Non-pigmented ciliary epithelial cell (primary cell): ENCODE measurements at regions not wholly inside any gene's neighbourhood (a gene's known extent, or its start where the extent isn't known, plus 50 kb on each side); places are given as distances from the start of the nearest gene placed in this dataset.
"Not testable (repeated sequence)": the region's sequence is repeated elsewhere in the genome, so short reads cannot be mapped to it uniquely, and the experiment has no call there.

Source experiments
- DNase-seq: peaks from one replicate; pipeline ENCODE4 v3.0.0-alpha.2; 2010; ENCODE audit warnings: low read depth

GRCh38 chr10:9510626-9511025, 1456.1 kb downstream of the GATA3 start:
- no peak for DNase-seq

GRCh38 chr10:9515922-9516321, 1461.4 kb downstream of the GATA3 start:
- DNase-seq = no peak

- DNase-seq = no peak
These were observed 1481.3 kb downstream of the GATA3 start for GRCh38 chr10:9535744-9536143.

GRCh38 chr10:9545073-9545472, 1472.6 kb upstream of the CELF2 start:
- DNase-seq = no peak

- no peak for DNase-seq
These were observed 1469.5 kb upstream of the CELF2 start for GRCh38 chr10:9547936-9548904.

- DNase-seq = no peak
These were observed 1466.9 kb upstream of the CELF2 start for GRCh38 chr10:9550810-9551209.

- no peak for DNase-seq
These were observed 1463.4 kb upstream of the CELF2 start for GRCh38 chr10:9554321-9554720.

- no peak for DNase-seq
These were observed 1456.7 kb upstream of the CELF2 start for GRCh38 chr10:9560976-9561375.

- no peak for DNase-seq
These were observed 1455.7 kb upstream of the CELF2 start for GRCh38 chr10:9561821-9562505.

- DNase-seq = no peak
These were observed 1439.9 kb upstream of the CELF2 start for GRCh38 chr10:9577746-9578145.

- no peak for DNase-seq
These were observed 1438.5 kb upstream of the CELF2 start for GRCh38 chr10:9579110-9579705.

- DNase-seq = not testable (repeated sequence)
These were observed 1434.9 kb upstream of the CELF2 start for GRCh38 chr10:9582803-9583202.

GRCh38 chr10:9596368-9596920, 1421.2 kb upstream of the CELF2 start:
- no peak for DNase-seq

- DNase-seq = no peak
These were observed 1414.7 kb upstream of the CELF2 start for GRCh38 chr10:9602998-9603397.

- no peak for DNase-seq
These were observed 1413.7 kb upstream of the CELF2 start for GRCh38 chr10:9603972-9604371.

- no peak for DNase-seq
These were observed 1412.4 kb upstream of the CELF2 start for GRCh38 chr10:9605231-9605630.

GRCh38 chr10:9608602-9609001, 1409.1 kb upstream of the CELF2 start:
- DNase-seq = no peak

GRCh38 chr10:9613338-9614075, 1404.2 kb upstream of the CELF2 start:
- DNase-seq = no peak

GRCh38 chr10:9615189-9615588, 1402.5 kb upstream of the CELF2 start:
- no peak for DNase-seq

GRCh38 chr10:9621216-9621615, 1396.5 kb upstream of the CELF2 start:
- no peak for DNase-seq

GRCh38 chr10:9625304-9625703, 1392.4 kb upstream of the CELF2 start:
- DNase-seq = no peak

- DNase-seq = peak; percentile 45
These were observed 1383.2 kb upstream of the CELF2 start for GRCh38 chr10:9634466-9634865.
